Head of caudate nucleus (tissue), 42 donors: ENCODE measurements at regions not wholly inside any gene's neighbourhood (a gene's known extent, or its start where the extent isn't known, plus 50 kb on each side); places are given as distances from the start of the nearest gene placed in this dataset.
"Not testable (repeated sequence)": the region's sequence is repeated elsewhere in the genome, so short reads cannot be mapped to it uniquely, and the experiment has no call there.

Source experiments
- DNase-seq, 42 donors: peaks; one replicate each; pipeline versions ENCODE4 v3.0.0 to v3.0.0-alpha.2; 2020 to 2021; ENCODE audit warnings: mixed read lengths in 7 of 42
- intact Hi-C: fragments of 100-400 bp; cut with DNase I; formaldehyde crosslinking; loops from one replicate; pipeline ENCODE4 v1.15.0; 2022

- no peak for DNase-seq
- intact Hi-C loops, result no loop called here
Measured at GRCh38 chr3:150275941-150276340, 132.2 kb upstream of the TSC22D2 start.

DNA sequence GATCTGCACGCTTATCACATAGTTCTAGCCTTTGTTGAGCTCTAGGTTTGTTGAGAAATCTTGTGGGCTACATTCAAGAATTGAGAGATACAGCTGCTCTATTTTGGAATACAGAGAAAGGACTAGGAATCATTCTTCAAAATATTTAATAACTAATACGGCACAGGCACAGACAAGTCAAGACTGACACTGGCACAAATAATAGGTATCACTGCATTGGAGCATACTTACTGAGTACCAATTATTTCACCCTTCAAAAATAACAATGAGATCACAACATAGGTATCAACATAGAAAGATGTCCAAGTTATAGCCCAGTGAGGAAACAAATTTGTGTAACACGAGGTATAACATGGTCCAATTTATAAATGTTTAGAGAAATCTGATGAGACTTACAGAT, 133.7 kb upstream of the TSC22D2 start:
- no peak for DNase-seq
- intact Hi-C loops, result no loop called here

DNA sequence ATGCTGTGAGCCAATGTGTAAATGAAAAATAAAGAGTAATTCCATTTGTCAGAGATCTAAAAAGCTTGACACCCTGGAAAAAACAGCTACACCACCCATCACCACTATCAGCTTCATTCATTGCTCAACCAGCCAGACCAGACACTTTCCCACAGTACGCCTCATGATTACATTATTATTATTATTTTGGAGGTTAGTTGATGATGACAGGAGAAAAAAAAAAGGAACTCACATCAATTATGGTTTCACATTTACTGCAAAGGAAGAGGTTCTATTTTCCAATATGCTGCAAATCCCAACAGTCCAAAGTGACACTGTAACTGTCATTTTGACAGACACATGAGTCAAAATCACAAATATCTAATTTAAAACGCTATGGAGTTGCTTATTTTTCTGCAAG, 134.7 kb upstream of the TSC22D2 start:
- intact Hi-C loops, result no loop called here
- DNase-seq, result no peak

DNA sequence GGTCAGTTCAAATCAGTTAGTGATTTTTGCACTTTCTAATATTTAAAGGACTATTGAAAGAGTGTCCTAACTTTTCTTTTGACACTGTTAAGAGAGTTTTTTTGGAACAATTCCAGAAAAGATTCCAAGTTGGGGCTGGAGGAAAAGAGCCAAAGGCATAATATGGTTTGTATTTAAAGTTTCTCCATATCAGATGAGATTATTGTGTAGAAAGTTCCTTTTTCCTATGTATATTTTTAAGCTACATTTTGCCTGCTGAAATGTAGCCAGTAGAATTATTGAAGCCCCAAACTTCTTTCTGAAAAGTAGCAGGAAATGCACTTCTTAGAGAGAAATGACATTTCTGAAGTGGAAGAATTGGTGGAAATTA, 136.5 kb upstream of the TSC22D2 start:
- intact Hi-C loops, result no loop called here
- DNase-seq, result no peak

GRCh38 chr3:150270883-150271590, 137.1 kb upstream of the TSC22D2 start:
- intact Hi-C loops, result no loop called here
- no peak for DNase-seq

DNA sequence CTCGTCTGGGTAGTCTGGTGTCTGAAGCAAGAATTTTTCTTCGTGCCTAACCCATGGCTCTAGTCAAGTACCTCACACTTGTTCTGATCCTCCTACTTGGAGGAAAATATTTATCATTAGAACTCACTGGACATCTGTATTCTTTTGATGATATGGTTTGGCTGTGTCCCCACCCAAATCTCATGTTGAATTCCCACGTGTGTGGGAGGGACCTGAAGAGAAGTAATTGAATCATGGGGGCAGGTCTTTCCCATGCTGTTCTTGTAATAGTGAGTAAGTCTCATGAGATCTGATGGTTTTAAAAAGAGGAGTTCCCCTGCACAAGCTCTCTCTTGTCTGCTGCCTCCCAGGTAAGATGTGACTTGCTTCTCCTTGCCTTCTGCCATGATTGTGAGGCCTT, 137.7 kb upstream of the TSC22D2 start:
- intact Hi-C loops, DNase-seq: not testable (repeated sequence)

- DNase-seq, result no peak
- intact Hi-C loops, result no loop called here
Measured at GRCh38 chr3:150269526-150269925, 138.6 kb upstream of the TSC22D2 start.

GRCh38 chr3:150268426-150269391, 139.4 kb upstream of the TSC22D2 start:
- intact Hi-C loops, result no loop called here
- DNase-seq, result no peak

DNA sequence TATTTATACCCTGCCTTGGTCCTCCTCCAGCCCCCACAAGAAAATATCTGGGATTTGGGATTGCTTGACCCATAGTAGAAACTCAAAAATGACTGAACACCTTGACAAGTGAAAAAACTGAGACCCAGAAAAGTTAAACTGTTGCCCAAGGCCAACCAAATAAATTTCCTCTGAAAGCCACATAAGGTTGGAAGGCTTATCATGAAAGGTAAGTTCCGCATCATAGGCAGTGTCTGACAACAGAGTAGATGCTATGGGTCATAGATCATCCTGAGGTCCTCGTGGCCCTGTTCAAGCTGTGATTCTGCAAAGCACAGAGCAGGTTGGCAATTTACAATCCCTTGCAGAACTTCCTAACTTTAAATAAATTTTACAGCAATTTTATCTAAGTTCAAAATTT, 140.8 kb upstream of the TSC22D2 start:
- no peak for DNase-seq
- intact Hi-C loops, result no loop called here

- DNase-seq, result no peak
- intact Hi-C loops, result no loop called here
Measured at GRCh38 chr3:150265305-150265704, 142.8 kb upstream of the TSC22D2 start.

DNA sequence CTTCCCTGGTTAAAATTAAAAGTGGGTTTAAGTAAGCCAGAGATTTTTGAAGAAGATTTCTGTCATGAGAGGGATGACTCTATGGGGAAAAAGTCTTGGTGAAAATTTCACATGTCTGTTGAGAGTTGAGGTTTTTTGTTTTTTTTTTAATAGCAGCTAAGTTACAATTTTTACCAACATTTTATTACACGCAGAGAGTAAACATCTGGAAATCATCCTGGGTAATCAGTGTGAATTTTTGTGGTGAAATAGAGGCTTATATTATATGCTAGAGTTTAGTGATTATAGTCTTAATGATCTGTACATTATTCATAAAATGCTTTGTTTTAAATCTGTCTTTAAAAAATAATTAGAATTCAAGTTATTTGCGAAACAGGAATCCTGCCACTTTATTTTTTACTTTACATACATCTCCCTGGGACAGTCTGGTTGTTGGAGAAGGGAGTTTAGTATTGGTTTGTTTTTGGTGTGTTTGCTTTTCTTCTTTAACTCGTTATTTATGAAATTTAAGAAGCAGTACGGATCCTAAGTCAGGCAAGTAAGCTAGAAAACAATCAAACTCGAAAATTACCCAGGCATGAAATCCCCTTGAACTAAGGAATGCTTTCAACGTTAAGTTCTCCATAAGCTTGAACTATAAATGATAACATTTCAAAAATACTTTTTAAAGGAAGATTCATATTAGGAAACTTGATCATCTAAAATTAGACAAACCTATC, 143.4 kb upstream of the TSC22D2 start:
- intact Hi-C loops, result no loop called here
- no peak for DNase-seq

- intact Hi-C loops, result no loop called here
Measured at GRCh38 chr3:150261958-150262357, 146.1 kb upstream of the TSC22D2 start.

GRCh38 chr3:150261418-150261817, 146.7 kb upstream of the TSC22D2 start:
- intact Hi-C loops, result no loop called here

More at GRCh38 chr3:150261958-150262357, 146.1 kb upstream of the TSC22D2 start:
- no peak for DNase-seq

DNA sequence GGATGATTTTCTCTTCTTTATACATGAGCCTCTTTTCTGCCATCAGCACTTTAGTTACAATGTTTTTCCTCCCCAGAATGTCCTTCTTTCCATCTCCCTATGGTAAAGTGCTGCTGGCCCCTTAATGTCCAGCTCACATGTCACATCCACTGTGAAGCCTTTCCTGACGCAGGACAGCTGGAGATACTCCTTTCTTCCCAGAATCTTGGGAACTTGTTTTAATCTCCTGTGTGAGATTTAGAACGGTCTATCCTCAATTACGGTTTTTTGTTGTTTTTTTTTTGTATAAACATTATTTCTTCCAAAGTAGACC, 147.7 kb upstream of the TSC22D2 start:
- intact Hi-C loops, result no loop called here
- no peak for DNase-seq

More at GRCh38 chr3:150261418-150261817, 146.7 kb upstream of the TSC22D2 start:
- DNase-seq, result no peak

DNA sequence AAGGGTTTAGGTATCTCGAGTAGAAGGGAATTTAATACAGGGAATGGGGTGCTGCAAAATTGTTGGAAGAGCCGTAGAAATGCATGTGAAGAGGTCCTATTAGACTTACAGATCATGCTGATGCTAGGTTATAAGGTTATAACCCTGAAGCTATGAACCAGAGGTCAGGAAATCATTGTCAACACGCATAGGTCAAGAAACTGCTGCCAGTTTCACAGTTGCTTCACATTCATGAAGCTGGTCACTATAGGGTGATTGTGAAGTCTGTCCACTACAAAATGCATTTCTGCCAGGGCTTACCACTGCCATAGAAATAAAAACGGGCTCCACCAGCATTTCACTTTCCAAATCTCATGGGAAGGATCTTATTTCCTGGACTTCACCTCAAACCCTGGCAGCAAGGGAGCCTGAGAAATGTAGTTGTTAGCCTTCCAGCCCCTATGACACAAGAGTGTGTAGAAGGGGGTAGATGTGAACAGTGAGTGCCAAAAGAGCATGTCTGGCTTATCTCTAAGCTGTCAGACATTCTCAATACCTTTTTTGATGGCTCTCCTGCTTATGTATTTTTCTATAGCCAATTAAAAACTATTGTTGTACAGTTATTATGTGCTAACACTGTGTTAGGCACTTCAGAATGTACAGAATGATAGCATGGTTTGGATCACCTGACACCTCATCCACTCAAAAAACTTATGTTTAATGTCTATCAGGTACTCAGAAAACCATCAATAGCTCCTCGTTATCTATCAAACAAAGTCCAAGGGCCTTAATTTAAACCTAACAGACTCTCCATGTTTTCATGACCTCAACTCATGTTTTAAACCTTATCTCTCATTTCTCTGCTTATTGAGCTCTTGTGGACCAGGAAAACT, 148.3 kb upstream of the TSC22D2 start:
- intact Hi-C loops, result no loop called here
- no peak for DNase-seq

DNA sequence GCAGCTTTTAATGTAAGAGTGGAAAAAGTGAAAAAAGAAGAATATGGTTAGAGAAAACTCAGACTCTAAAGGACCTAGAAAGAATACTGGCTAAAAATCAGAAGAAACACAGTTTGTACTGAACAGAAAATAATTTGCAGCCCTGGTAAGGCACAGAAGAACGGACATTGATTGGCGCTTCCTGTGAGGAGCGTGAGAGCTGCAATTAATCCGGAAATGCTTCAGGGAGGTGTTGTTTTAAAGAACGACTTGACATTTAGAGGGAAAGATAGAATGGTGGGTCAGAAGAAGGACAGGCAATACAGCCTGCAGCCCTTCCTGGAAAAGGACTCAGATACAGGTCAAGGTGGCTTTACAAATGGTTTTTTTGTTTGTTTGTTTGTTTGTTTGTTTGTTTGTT, 151.3 kb upstream of the TSC22D2 start:
- intact Hi-C loops, result no loop called here
- DNase-seq, result no peak

- intact Hi-C loops, result no loop called here
- no peak for DNase-seq
Measured at GRCh38 chr3:150256318-150256717, 151.8 kb upstream of the TSC22D2 start.

DNA sequence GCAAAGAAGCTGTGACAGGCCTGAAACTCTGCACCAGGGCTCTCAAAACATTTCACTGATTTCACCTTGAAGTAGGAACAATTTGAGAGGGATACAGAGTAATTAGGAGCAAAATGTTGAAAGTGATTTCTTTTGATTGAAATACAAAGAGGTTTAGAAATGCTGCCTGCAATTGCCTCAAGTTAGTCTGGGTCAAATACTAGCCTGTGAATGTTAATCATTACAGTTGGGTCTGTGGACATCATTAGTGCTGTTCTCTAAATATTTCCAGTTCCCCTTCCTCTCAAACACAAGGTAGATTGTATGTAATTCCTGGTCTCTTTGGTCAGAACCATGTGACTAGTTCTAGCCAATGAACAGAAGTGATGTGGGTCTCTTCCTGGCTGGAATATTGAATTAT, 152.3 kb upstream of the TSC22D2 start:
- DNase-seq, result no peak
- intact Hi-C loops, result no loop called here

DNA sequence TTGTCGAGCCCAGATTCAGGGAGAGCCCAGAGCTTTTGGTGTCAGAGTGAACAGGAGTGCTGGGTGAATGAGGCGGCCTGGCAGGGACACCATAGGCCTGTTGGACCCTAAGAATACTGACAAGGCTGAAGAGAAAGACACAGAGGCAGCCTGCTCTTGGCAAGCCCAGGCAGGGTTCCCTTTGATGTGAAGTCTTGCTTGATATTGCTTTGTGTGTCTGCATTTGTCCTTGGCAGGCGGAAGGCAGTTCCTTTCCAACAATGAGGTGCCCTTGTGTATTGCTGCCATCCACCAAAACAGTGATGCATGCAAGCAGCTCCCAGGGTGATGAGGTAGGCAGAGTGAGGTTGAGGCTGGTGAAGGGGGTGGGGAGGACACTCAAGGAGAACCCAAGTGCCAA, 152.7 kb upstream of the TSC22D2 start:
- intact Hi-C loops, result no loop called here
- DNase-seq, result peak; percentile 3 to 86 (median 54)
